ENCODE measurements at regions not wholly inside any gene's neighbourhood (a gene's known extent, or its start where the extent isn't known, plus 50 kb on each side); places are given as distances from the start of the nearest gene placed in this dataset.

DNA sequence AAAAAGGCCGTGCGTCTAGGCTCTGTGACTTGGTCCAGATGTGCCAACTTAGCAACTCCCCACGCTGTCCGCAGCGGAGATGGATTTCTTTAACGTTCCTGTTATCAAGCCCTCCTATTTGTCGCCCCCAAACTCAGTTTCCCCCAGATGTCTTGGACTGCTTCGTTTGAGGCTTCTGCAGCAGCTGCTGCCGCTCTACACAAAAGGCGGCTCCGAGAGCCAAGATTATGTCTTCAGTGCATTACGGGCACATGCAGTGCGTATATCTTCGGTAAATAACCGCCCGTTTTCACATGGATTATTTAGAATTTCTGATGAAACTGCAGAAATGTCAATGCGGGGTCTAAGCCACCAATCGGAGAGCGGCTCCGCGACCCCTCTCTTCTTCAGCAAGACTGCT, 240.6 kb upstream of the ZFHX3 start:
- TF ChIP-seq CTCF (IDR thresholded peaks at IDR 0.05; ENCODE audit: low read depth, low read length), result no peak
- TF ChIP-seq EZH2phosphoT487 (IDR thresholded peaks at IDR 0.05; ENCODE audit: low read depth), result no peak
